NT2/D1 (cell line): ENCODE measurements at regions not wholly inside any gene's neighbourhood (a gene's known extent, or its start where the extent isn't known, plus 50 kb on each side); places are given as distances from the start of the nearest gene placed in this dataset.

Source experiments
- SUZ12 ChIP-seq: IDR thresholded peaks from 2 replicates; pipeline ENCODE4 v1.6.1; 2011; ENCODE audit not compliant: insufficient read length, insufficient read depth; ENCODE audit errors: extremely low read depth
- YY1 ChIP-seq: IDR thresholded peaks from 2 replicates; pipeline ENCODE4 v1.6.1; 2011; ENCODE audit not compliant: insufficient read length, insufficient read depth
- ZNF274 ChIP-seq: IDR thresholded peaks from 2 replicates; pipeline ENCODE4 v1.6.1; 2011; ENCODE audit warnings: mild to moderate bottlenecking, low read depth, low read length

GRCh38 chr5:41661254-41661653 is 150.9 kb upstream of the PLCXD3 start:
- TF ChIP-seq YY1 (no peak), SUZ12 (no peak), ZNF274 (no peak)
